Keratinocyte (primary cell): ENCODE measurements at regions not wholly inside any gene's neighbourhood (a gene's known extent, or its start where the extent isn't known, plus 50 kb on each side); places are given as distances from the start of the nearest gene placed in this dataset.

ENCODE experiments used
- DNase-seq: peaks from one replicate; pipeline ENCODE4 v3.0.0-alpha.2; 2011; ENCODE audit warnings: low read depth, missing footprints, low spot score
- FAIRE-seq: peaks from 2 replicates; lab custom pipeline; 2011; peaks lifted over from hg19 to GRCh38; lab: Jason Lieb, UNC
- H2AFZ ChIP-seq: 2 replicates; pipeline ENCODE4 v1.6.0; 2012; ENCODE audit warnings: low read length, control low read depth, inconsistent platforms; ENCODE audit not compliant: control insufficient read depth
- H3K27ac ChIP-seq: 2 replicates; pipeline ENCODE4 v1.5.1; 2011; ENCODE audit warnings: low read length; ENCODE audit not compliant: control insufficient read depth, insufficient read depth
- H3K27me3 ChIP-seq: 3 replicates; pipeline ENCODE4 v1.6.0; 2011; ENCODE audit warnings: low read length; ENCODE audit not compliant: control insufficient read depth, insufficient read depth; ENCODE audit errors: extremely low read depth
- H3K36me3 ChIP-seq, 2 experiments: 2 replicates in 1 of 2; 3 replicates in 1 of 2; pipeline ENCODE4 v1.5.1; 2011; ENCODE audit warnings: low read length in 2 of 2, mild to moderate bottlenecking in 1 of 2; ENCODE audit not compliant: control insufficient read depth in 2 of 2, insufficient read depth in 2 of 2; ENCODE audit errors: extremely low read depth in 1 of 2
- H3K4me1 ChIP-seq: 3 replicates; pipeline ENCODE4 v1.5.1; 2011; ENCODE audit warnings: low read length; ENCODE audit not compliant: control insufficient read depth, insufficient read depth; ENCODE audit errors: extremely low read depth
- H3K4me2 ChIP-seq: 3 replicates; pipeline ENCODE4 v1.6.0; 2011; ENCODE audit warnings: low read depth, low read length; ENCODE audit not compliant: control insufficient read depth, insufficient read depth; ENCODE audit errors: extremely low read depth
- H3K4me3 ChIP-seq, 3 experiments: fragments of 200-600 bp in 1 of 3; sonication (generic) in 1 of 3; 2 replicates in 2 of 3; 3 replicates in 1 of 3; pipeline ENCODE4 v1.5.1; 2011 to 2016; ENCODE audit warnings: low read length in 3 of 3, mild to moderate bottlenecking in 3 of 3, control low read depth in 2 of 3, inconsistent platforms in 1 of 3, low read depth in 1 of 3, mixed read lengths in 1 of 3, mixed run types in 1 of 3, moderate library complexity in 1 of 3; ENCODE audit not compliant: control insufficient read depth in 2 of 3, insufficient read depth in 2 of 3; ENCODE audit errors: extremely low read depth in 1 of 3
- H3K79me2 ChIP-seq: 2 replicates; pipeline ENCODE4 v1.6.0; 2012; ENCODE audit warnings: low read length; ENCODE audit not compliant: control insufficient read depth, insufficient read depth
- H3K9ac ChIP-seq: 3 replicates; pipeline ENCODE4 v1.6.0; 2011; ENCODE audit warnings: low read length; ENCODE audit not compliant: control insufficient read depth, insufficient read depth; ENCODE audit errors: extremely low read depth
- H3K9me1 ChIP-seq: 3 replicates; pipeline ENCODE4 v1.6.0; 2011; ENCODE audit warnings: low read length; ENCODE audit not compliant: control insufficient read depth, insufficient read depth; ENCODE audit errors: extremely low read depth
- H3K9me3 ChIP-seq: 2 replicates; pipeline ENCODE4 v1.5.1; 2012; ENCODE audit warnings: low read depth, low read length; ENCODE audit not compliant: control insufficient read depth
- H4K20me1 ChIP-seq: 3 replicates; pipeline ENCODE4 v1.6.0; 2011; ENCODE audit warnings: low read length; ENCODE audit not compliant: control insufficient read depth, insufficient read depth; ENCODE audit errors: extremely low read depth
- CTCF ChIP-seq, 3 experiments: IDR thresholded peaks in 1 of 3; conservative IDR thresholded peaks in 1 of 3; optimal IDR thresholded peaks in 1 of 3; 2 replicates in 2 of 3; 3 replicates in 1 of 3; pipeline versions ENCODE3 to v1.5.1; 2011; ENCODE audit warnings: low read length in 3 of 3, mild to moderate bottlenecking in 3 of 3, moderate library complexity in 2 of 3, control low read depth in 1 of 3, inconsistent platforms in 1 of 3; ENCODE audit not compliant: insufficient read depth in 2 of 3; ENCODE audit errors: extremely low read depth in 1 of 3
- EZH2 ChIP-seq: IDR thresholded peaks from one replicate; pipeline ENCODE4 v1.6.1; 2012; ENCODE audit warnings: inconsistent platforms, mild to moderate bottlenecking, low read length, moderate library complexity
- dilution Hi-C: fragments of 300-500 bp; cut with MboI; formaldehyde crosslinking; loops from one replicate; pipeline ENCODE4 v1.7.0; 2020; ENCODE audit warnings: low sequenced_read_pairs; ENCODE audit not compliant: extremely low pct_ligation_motif_present

- Histone ChIP-seq H3K79me2 (no peaks in the 10 kb centered on the region), H3K4me3 (no peak overlapping the region), H3K9me1 (no peaks in the 10 kb centered on the region), H2AFZ (no peak overlapping the region), H3K27ac (no peak overlapping the region), H3K4me1 (no peaks in the 10 kb centered on the region), H3K9ac (no peak overlapping the region), H4K20me1 (no peaks in the 10 kb centered on the region), H3K36me3 (no peaks in the 10 kb centered on the region), H3K27me3 (no peaks in the 10 kb centered on the region), H3K4me2 (no peak overlapping the region), H3K9me3 (no peaks in the 10 kb centered on the region)
- TF ChIP-seq EZH2 (no peak), CTCF (optimal IDR thresholded peaks at IDR 0.05 in 1 of 3, IDR thresholded peaks at IDR 0.05 in 1 of 3, conservative IDR thresholded peaks at IDR 0.05 in 1 of 3; ENCODE audit: extremely low read depth in 1 of 3, insufficient read depth in 2 of 3, low read length in 3 of 3) (no peak)
- DNase-seq = no peak
- FAIRE-seq = no peak
- dilution Hi-C loops = no loop called here
These were observed 71.8 kb upstream of the MALRD1 start for GRCh38 chr10:18976696-18977251.

DNA sequence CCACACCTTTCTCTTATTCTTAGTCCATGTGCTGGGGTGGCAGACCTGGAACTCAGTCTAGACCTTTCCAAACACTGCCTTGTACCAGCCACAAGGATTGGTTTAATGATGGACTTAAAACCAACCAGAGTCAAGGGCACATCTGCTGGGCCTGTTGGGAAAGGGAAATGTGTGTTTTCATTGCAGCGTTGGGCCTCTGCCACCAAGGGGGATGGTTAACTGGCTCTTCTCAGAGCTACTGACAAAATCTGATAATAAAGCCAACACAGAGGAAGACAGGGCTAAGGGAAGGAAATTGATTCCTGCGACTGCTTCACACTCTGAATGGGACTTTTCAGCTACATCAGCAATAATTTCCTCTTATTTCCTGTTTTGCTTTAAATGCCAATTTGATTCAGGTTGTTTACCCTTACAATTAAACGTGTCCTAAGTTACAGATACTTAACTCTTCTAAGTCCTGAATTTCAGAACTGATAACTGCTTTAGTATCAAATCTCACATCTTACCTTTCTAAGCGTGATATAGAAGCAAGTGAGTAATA, 68.4 kb upstream of the MALRD1 start:
- Histone ChIP-seq H3K27ac (no peak overlapping the region), H3K4me2 (no peak overlapping the region), H4K20me1 (no peaks in the 10 kb centered on the region), H3K36me3 (no peaks in the 10 kb centered on the region), H3K9ac (no peak overlapping the region), H3K9me1 (no peaks in the 10 kb centered on the region), H3K79me2 (no peaks in the 10 kb centered on the region), H3K4me1 (no peaks in the 10 kb centered on the region), H3K27me3 (no peaks in the 10 kb centered on the region), H2AFZ (no peak overlapping the region), H3K4me3 (no peak overlapping the region), H3K9me3 (no peaks in the 10 kb centered on the region)
- TF ChIP-seq CTCF (optimal IDR thresholded peaks at IDR 0.05 in 1 of 3, IDR thresholded peaks at IDR 0.05 in 1 of 3, conservative IDR thresholded peaks at IDR 0.05 in 1 of 3; ENCODE audit: extremely low read depth in 1 of 3, insufficient read depth in 2 of 3, low read length in 3 of 3) (no peak), EZH2 (no peak)
- DNase-seq (no peak), FAIRE-seq (no peak)
- dilution Hi-C loops = no loop called here
